Peyer's patch (tissue), 4 donors: ENCODE measurements at regions not wholly inside any gene's neighbourhood (a gene's known extent, or its start where the extent isn't known, plus 50 kb on each side); places are given as distances from the start of the nearest gene placed in this dataset.

Experiments used
- DNase-seq, 3 donors: peaks; one replicate each; pipeline ENCODE4 v3.0.0-alpha.2; 2017 to 2019
- H3K27ac ChIP-seq, 4 donors: fragments of 200-600 bp; sonication (generic); one replicate each; pipeline ENCODE4 v1.5.1; 2016 to 2019
- H3K27me3 ChIP-seq, 2 donors: fragments of 200-600 bp; sonication (generic); one replicate each; pipeline ENCODE4 v1.5.1; 2019
- H3K36me3 ChIP-seq, 3 donors: fragments of 200-600 bp; sonication (generic); one replicate each; pipeline ENCODE4 v1.5.1; 2016 to 2019
- H3K4me1 ChIP-seq, 4 donors: fragments of 200-600 bp; sonication (generic); one replicate each; pipeline ENCODE4 v1.5.1; 2016 to 2019
- H3K4me3 ChIP-seq, 4 donors: fragments of 200-600 bp; sonication (generic); 1 replicate in 3 of 4; 2 replicates in 1 of 4; pipeline ENCODE4 v1.5.1; 2016 to 2019; ENCODE audit warnings: mild to moderate bottlenecking in 1 of 4
- H3K9me3 ChIP-seq, 4 donors: fragments of 200-600 bp; sonication (generic); one replicate each; pipeline ENCODE4 v1.5.1; 2016 to 2019; ENCODE audit warnings: mild to moderate bottlenecking in 1 of 4
- POLR2A ChIP-seq, 2 donors: fragments of 450-650 bp; IDR thresholded peaks; one replicate each; pipeline ENCODE4 v1.5.1; 2017; ENCODE audit warnings: antibody characterized with exemption in 2 of 2, mild to moderate bottlenecking in 2 of 2, moderate library complexity in 2 of 2
- TF ChIP-seq, protein P1 (sequence below), 6 experiments: fragments of 450-650 bp in 4 of 6; fragments of 200-600 bp in 2 of 6; sonication (generic) in 1 of 6; IDR thresholded peaks; one replicate each; pipeline ENCODE4 v1.5.1; 2017 to 2019; ENCODE audit warnings: antibody characterized with exemption in 6 of 6, mild to moderate bottlenecking in 3 of 6, moderate library complexity in 1 of 6

DNA sequence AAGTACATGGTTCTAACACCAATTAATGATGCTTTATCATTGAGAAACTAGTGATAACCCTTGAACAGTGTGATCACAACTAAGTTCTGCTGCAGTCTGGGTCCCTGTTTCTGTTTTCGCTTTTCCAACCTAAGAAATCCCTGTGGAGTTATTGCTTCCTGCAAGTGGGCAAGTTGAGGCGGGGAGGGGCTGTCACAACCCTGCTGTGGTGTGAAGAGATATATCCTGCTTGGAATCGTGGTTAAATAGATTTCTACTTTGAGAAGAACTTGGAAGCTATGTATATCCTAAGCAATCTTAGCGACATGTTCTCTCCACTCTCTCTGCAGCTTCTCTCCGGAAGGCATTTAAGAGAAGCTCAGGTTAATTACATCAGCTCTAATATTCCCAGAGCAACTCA, 1223.6 kb downstream of the EPHA7 start:
- no peak overlapping the region for H3K27ac ChIP-seq
- no peak for TF ChIP-seq POLR2A (IDR thresholded peaks at IDR 0.05)
- TF ChIP-seq, protein P1, sequence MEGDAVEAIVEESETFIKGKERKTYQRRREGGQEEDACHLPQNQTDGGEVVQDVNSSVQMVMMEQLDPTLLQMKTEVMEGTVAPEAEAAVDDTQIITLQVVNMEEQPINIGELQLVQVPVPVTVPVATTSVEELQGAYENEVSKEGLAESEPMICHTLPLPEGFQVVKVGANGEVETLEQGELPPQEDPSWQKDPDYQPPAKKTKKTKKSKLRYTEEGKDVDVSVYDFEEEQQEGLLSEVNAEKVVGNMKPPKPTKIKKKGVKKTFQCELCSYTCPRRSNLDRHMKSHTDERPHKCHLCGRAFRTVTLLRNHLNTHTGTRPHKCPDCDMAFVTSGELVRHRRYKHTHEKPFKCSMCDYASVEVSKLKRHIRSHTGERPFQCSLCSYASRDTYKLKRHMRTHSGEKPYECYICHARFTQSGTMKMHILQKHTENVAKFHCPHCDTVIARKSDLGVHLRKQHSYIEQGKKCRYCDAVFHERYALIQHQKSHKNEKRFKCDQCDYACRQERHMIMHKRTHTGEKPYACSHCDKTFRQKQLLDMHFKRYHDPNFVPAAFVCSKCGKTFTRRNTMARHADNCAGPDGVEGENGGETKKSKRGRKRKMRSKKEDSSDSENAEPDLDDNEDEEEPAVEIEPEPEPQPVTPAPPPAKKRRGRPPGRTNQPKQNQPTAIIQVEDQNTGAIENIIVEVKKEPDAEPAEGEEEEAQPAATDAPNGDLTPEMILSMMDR (IDR thresholded peaks at IDR 0.05) = no peak
- no peaks in the 10 kb centered on the region for H3K4me1 ChIP-seq
- no peaks in the 10 kb centered on the region for H3K27me3 ChIP-seq
- no peak overlapping the region for H3K4me3 ChIP-seq
- H3K36me3 ChIP-seq = no peaks in the 10 kb centered on the region
- H3K9me3 ChIP-seq = no peaks in the 10 kb centered on the region
- DNase-seq = no peak

DNA sequence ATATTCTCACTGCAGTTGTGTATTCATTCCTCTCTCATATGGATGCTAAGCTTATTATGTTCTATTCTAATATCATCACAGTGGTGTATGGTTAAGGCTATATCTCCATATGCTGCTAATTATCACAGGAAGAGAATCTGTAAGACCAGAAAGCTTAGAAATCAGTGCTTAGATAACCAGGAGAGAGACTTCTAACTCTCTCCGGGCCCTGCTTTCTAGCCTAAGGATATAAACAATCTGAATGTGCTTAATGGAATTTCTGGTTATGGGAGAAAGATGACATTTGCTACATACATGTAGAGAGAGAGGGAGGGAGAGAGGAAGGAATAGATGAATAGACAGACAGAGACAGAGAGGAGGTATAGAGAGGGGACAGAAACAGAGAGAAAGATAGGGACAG, 1231.3 kb downstream of the EPHA7 start:
- no peaks in the 10 kb centered on the region for H3K27me3 ChIP-seq
- no peak for TF ChIP-seq POLR2A (IDR thresholded peaks at IDR 0.05)
- TF ChIP-seq, protein P1 (IDR thresholded peaks at IDR 0.05) = no peak
- no peak for DNase-seq
- no peaks in the 10 kb centered on the region for H3K36me3 ChIP-seq
- H3K27ac ChIP-seq = no peak overlapping the region
- H3K4me1 ChIP-seq = no peaks in the 10 kb centered on the region
- no peaks in the 10 kb centered on the region for H3K9me3 ChIP-seq
- H3K4me3 ChIP-seq = no peak overlapping the region

DNA sequence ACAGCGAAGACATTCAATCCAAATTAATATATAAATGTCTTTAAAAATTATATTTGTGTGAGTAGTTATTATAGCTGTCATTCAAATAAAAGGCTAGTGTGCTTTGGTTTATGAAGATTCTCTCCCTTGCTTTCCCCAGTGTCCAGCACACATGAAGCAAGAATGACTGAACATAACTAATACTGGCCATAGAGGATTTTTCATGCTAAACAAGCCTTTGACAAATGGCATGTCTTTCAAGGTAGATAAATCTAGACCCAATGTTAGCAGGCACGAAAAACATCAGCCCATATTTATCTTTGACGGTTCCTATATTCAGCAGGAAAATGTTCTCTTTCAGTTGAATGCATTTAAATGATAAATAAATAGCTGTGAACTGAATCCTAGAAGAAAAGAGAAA, 1234.4 kb downstream of the EPHA7 start:
- Histone ChIP-seq H3K9me3 (no peaks in the 10 kb centered on the region), H3K27me3 (no peaks in the 10 kb centered on the region), H3K4me3 (no peak overlapping the region), H3K4me1 (no peaks in the 10 kb centered on the region), H3K36me3 (no peaks in the 10 kb centered on the region), H3K27ac (no peak overlapping the region)
- TF ChIP-seq, protein P1 (IDR thresholded peaks at IDR 0.05) = no peak
- no peak for TF ChIP-seq POLR2A (IDR thresholded peaks at IDR 0.05)
- DNase-seq = no peak

DNA sequence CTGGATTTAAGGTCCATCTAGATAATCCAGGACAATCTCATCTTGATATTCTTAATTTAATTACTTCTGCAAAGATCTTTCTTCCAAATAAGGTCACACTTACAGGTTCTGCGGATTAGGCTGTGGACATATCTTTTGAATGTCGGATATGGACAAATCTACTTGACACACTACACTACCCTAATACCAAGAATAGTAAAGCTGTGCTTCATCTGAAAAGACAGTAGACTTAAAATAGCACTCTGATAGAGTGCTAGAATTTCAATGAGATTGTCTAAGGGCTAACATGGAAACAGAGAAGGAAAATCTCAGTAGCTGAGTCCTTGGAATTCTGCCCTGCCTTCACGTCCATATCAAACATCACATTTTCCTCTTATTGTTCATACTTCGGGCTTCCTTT, 1238.0 kb downstream of the EPHA7 start:
- Histone ChIP-seq H3K4me3 (no peak overlapping the region), H3K4me1 (no peaks in the 10 kb centered on the region), H3K27me3 (no peaks in the 10 kb centered on the region), H3K27ac (no peak overlapping the region), H3K36me3 (no peaks in the 10 kb centered on the region), H3K9me3 (no peaks in the 10 kb centered on the region)
- no peak for DNase-seq
- TF ChIP-seq POLR2A (IDR thresholded peaks at IDR 0.05) = no peak
- TF ChIP-seq, protein P1 (IDR thresholded peaks at IDR 0.05) = no peak

DNA sequence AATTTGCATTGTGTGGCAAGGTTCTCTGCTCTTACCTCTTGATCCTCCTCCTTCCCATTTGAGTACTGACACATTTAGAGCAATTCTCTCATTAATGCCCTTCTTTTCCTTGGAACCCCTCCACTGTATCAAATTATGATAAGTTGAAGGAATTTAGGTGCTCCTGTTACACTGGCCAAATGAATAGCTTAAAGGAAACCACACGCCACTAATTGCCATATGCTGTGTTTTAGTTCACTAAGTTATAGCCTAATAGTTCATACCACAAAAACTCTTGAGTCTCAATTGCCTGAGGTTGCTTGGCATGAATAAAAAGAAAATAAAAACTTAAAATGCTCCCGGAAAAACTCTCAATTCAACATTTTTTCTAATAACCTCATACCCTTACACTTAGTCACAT, 1239.3 kb downstream of the EPHA7 start:
- Histone ChIP-seq H3K4me3 (no peak overlapping the region), H3K27me3 (no peaks in the 10 kb centered on the region), H3K27ac (no peak overlapping the region), H3K36me3 (no peaks in the 10 kb centered on the region), H3K9me3 (no peaks in the 10 kb centered on the region), H3K4me1 (no peaks in the 10 kb centered on the region)
- no peak for DNase-seq
- TF ChIP-seq POLR2A (IDR thresholded peaks at IDR 0.05) = no peak
- TF ChIP-seq, protein P1 (IDR thresholded peaks at IDR 0.05) = no peak

DNA sequence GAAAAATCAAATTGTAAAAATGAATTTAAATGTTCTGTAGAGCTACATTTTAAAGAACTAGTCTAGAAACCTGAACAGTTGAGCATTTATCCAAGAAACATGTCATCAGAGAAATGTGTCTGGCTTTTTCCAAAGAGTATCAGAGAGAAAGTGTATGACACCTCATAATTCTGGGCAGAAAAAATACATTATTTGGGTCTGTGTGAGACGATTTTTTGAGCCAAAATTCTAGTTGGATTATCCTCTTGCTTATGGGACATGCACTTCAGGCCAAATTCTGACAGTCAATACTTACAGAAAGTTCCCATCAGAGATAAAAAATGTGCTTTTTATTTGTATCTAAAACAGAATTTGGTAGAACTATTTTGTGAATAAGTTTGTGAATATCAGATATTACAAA, 1242.7 kb downstream of the EPHA7 start:
- Histone ChIP-seq H3K27me3 (no peaks in the 10 kb centered on the region), H3K36me3 (no peaks in the 10 kb centered on the region), H3K4me1 (no peaks in the 10 kb centered on the region), H3K9me3 (no peaks in the 10 kb centered on the region), H3K27ac (no peak overlapping the region), H3K4me3 (no peak overlapping the region)
- DNase-seq = no peak
- TF ChIP-seq POLR2A (IDR thresholded peaks at IDR 0.05) = no peak
- TF ChIP-seq, protein P1 (IDR thresholded peaks at IDR 0.05) = no peak
